ENCODE measurements at regions not wholly inside any gene's neighbourhood (a gene's known extent, or its start where the extent isn't known, plus 50 kb on each side); places are given as distances from the start of the nearest gene placed in this dataset.

DNA sequence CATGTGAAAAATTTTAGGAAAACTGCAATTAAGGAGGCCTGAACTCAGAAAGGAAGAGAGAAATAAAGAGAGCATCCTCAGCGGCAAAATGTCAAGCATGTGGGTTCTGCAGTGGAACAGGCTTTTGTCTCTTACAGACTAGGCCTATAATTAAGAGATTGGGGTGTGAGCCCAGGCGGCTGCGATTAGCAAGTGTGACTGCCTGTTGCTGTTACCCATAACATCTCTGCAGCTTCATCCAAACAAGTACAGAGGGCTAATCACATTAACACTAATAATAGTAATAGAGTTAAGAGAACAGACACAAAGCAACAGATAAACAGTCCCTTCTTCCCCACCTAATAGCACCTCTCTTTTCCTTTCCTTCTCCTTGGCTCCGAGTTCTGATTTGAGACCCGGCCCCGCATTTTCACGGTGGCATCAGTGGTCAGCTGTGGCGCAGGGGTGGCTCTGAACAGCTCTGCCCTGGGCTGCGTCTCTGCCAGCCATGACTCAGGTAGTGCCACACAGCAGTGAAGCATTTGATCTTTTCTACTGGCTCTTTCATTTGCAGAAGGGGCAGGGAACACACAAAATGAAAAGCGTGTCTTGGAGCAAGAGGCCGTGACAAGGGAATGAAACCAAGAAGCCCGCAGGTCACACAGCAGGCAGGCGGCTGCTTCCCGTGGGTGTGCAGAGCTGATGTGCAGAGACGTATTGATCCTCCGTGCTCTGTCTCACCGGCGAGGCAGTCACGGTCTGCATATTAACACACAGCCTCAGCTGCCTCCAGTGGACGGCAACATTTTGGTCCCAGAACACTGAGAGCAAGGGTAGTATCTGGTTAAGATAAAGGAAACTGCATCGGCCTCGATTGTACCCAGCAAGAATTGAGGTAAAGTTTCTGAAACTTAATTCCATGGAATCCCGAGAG lies 103.1 kb downstream of the KLF6 start:
- Histone ChIP-seq H3K9ac (ENCODE audit: low read depth, low read length) (no peak overlapping the region), H3K9me3 (ENCODE audit: control insufficient read depth, insufficient read depth, low read length) (no peaks in the 10 kb centered on the region), H3K4me1 (ENCODE audit: insufficient read depth, low read length) (no peaks in the 10 kb centered on the region), H3K36me3 (ENCODE audit: insufficient read depth, low read length) (no peaks in the 10 kb centered on the region)

DNA sequence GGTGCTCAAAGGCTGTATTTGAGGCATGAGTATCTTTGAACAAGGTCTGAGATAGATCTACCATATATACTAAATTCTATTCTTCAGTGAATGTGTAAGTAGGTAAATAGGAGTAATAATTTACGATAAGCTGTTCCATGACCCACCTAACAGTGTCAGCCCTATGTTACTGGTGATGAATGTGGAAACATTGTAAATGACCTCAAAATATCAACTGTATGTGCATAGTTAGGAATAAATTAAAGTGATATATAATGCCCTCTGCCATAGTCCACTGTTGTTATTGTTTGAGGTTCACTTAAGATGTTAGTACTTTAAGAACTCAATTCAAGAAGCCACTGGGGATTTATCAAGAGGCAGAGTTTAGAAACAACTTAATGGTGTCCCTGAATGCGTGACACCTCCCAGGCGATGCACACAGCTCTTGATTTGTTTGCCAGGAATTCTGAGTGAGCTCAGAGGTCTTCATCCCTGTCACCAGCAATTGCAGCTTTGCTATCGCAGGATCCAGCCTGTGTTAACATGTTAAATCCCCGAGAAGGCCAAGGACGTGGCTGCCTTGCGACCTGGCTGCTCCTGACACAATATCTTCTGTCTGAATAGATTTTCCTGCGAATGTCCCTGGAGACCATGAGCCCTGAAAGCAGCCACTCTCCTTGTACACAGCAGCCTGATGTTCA lies 104.9 kb downstream of the KLF6 start:
- no peaks in the 10 kb centered on the region for H3K4me1 ChIP-seq (ENCODE audit: insufficient read depth, low read length)
- H3K9ac ChIP-seq (ENCODE audit: low read depth, low read length), result no peak overlapping the region
- H3K36me3 ChIP-seq (ENCODE audit: insufficient read depth, low read length), result no peaks in the 10 kb centered on the region
- no peaks in the 10 kb centered on the region for H3K9me3 ChIP-seq (ENCODE audit: control insufficient read depth, insufficient read depth, low read length)

DNA sequence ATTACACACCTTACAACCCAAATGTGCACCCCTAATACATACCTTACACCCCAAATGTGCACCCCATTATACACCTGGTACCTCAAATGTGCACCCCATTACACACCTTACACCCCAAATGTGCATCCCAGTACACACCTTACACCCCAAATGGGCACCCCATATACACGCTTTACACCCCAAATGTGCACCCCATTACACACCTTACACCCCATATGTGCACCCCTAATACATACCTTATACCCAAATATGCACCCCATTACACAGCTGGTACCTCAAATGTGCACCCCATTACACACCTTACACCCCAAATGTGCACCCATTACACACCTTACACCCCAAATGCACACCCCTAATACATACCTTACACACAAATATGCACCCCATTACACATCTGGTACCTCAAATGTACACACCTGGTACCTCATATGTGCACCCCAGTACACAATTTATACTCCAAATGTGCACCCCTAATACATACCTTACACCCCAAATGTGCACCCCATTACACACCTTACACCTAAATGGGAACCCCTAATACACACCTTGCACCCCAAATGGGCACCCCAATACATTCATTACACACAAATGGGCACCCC lies 106.3 kb downstream of the KLF6 start:
- Histone ChIP-seq H3K9me3 (ENCODE audit: control insufficient read depth, insufficient read depth, low read length) (no peaks in the 10 kb centered on the region), H3K4me1 (ENCODE audit: insufficient read depth, low read length) (no peaks in the 10 kb centered on the region), H3K9ac (ENCODE audit: low read depth, low read length) (no peak overlapping the region)

DNA sequence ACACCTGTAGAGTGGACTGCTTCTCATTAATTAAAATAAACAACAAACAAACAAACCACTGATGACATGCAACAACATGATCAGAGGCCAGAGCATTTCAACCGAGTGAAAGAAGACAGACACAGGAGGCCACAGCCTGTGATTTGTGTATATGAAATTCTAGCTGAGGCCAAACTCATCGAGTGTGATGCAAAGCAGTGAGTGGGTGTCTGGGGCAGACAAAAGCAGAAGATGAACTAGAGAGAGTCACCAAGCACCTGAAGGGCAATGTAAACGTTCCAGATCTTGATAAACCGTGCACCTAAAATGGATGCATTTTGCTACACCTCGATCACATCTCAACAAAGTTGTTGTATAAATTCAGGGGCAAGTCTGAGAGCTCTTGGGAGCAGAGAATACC lies 108.4 kb downstream of the KLF6 start:
- H3K36me3 ChIP-seq (ENCODE audit: insufficient read depth, low read length), result no peaks in the 10 kb centered on the region
- H3K4me1 ChIP-seq (ENCODE audit: insufficient read depth, low read length), result no peaks in the 10 kb centered on the region
- no peak overlapping the region for H3K9ac ChIP-seq (ENCODE audit: low read depth, low read length)
- H3K9me3 ChIP-seq (ENCODE audit: control insufficient read depth, insufficient read depth, low read length), result no peaks in the 10 kb centered on the region

More for the DNA sequence above, 106.3 kb downstream of the KLF6 start:
- no peaks in the 10 kb centered on the region for H3K36me3 ChIP-seq (ENCODE audit: insufficient read depth, low read length)

DNA sequence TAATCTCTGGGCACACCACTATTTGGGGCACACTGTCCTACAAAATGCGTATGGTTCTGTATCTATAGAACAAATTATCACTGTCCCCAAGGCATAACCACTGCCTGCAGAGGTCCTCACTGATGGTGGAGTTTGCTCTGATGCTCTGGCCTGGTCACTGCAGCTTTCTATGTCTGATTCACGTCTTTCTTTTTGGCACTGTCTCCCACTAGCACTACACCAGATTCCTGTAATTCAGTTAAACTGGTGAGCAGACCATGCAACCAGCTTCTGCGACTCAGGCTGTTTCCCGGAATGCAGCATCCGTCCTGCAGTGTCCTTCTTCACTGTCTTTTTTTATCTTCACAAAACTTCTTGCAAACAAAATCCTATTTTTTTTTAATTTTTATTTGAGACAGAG lies 112.8 kb downstream of the KLF6 start:
- no peaks in the 10 kb centered on the region for H3K9me3 ChIP-seq (ENCODE audit: control insufficient read depth, insufficient read depth, low read length)
- H3K36me3 ChIP-seq (ENCODE audit: insufficient read depth, low read length), result no peaks in the 10 kb centered on the region
- H3K9ac ChIP-seq (ENCODE audit: low read depth, low read length), result no peak overlapping the region
- no peaks in the 10 kb centered on the region for H3K4me1 ChIP-seq (ENCODE audit: insufficient read depth, low read length)

DNA sequence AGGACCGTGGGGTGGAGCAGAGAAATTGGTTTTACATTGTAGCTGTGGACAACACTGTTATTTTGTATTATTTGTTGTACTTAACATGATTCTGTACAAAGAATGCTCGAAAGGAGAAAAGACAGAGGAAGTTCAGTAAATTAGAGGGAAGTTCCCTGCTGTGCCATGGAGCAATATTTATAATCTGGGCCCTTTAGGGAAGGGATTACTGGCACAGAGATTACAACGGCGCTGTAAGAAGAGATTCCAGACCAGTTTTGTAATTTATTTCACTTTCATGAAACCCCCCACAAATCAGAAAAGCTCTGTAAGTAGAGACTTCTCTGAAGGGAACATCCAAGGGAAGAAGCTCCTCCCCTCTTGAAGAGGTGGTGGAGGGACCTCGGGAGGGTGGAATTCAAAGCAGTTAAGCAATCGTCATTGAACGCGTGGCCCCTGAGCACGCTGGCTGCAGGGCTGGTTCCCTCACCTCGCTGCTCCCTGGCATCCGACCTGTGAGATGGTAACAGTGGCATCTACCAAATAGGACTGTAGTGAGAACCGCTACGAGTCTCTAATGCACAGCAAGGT lies 113.5 kb downstream of the KLF6 start:
- H3K9me3 ChIP-seq (ENCODE audit: control insufficient read depth, insufficient read depth, low read length), result no peaks in the 10 kb centered on the region
- no peaks in the 10 kb centered on the region for H3K36me3 ChIP-seq (ENCODE audit: insufficient read depth, low read length)
- no peak overlapping the region for H3K9ac ChIP-seq (ENCODE audit: low read depth, low read length)
- no peaks in the 10 kb centered on the region for H3K4me1 ChIP-seq (ENCODE audit: insufficient read depth, low read length)

DNA sequence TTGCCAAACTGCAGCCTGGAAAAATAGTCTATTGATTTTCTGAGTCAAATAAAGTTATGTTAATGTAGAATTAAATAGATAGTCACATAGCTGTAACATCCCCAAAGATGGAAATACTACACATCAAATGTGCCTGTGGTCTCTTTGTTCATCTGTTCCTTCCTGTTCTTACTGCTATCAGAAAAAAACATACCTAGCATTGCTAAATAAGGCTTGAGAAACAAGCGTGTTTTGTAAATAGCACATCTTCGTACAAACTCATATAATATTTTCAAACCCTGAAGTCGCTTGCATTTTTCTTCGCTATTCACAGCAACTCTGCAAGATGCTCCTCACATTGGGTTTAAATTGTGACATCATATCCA lies 116.1 kb downstream of the KLF6 start:
- Histone ChIP-seq H3K4me1 (ENCODE audit: insufficient read depth, low read length) (no peaks in the 10 kb centered on the region), H3K9me3 (ENCODE audit: control insufficient read depth, insufficient read depth, low read length) (no peaks in the 10 kb centered on the region), H3K36me3 (ENCODE audit: insufficient read depth, low read length) (no peaks in the 10 kb centered on the region), H3K9ac (ENCODE audit: low read depth, low read length) (no peak overlapping the region)

DNA sequence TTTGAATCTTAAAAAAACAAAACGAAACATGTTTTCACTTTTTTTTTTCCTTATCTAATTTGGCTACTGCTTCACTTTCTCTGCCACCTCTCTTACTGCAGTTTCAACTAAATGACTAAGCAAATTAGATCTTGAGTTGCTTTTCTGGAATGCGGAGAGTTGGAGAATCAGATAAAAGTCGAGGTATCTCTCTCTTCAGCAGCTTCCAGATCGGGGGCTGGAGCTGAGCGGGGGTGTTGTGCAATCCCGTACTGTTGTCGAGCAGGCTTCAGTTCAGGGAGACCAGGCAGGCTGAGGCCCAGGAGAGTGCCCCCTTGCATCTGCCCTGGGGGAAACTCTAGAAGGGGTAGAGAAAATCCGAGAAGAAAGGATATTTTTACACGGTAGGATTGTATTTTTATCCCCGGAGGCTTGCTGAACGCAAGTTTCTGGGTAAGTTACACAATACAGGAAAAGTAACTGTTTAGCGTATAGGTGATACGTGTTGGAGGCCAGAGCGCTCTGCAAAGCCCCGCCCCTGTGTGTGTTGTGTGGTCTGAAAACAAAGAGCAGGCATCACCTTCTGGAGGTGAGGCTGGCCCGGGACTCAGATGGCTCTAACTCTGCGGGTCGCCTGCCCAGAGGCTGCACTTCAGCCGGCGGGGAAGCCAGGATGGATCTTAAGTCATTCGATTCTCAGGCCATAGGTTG lies 116.6 kb downstream of the KLF6 start:
- H3K9ac ChIP-seq (ENCODE audit: low read depth, low read length), result peak overlapping the region; percentile 34; the same call in 1 of the 2 replicates
- H3K9me3 ChIP-seq (ENCODE audit: control insufficient read depth, insufficient read depth, low read length), result no peaks in the 10 kb centered on the region
- no peaks in the 10 kb centered on the region for H3K4me1 ChIP-seq (ENCODE audit: insufficient read depth, low read length)
- no peaks in the 10 kb centered on the region for H3K36me3 ChIP-seq (ENCODE audit: insufficient read depth, low read length)

DNA sequence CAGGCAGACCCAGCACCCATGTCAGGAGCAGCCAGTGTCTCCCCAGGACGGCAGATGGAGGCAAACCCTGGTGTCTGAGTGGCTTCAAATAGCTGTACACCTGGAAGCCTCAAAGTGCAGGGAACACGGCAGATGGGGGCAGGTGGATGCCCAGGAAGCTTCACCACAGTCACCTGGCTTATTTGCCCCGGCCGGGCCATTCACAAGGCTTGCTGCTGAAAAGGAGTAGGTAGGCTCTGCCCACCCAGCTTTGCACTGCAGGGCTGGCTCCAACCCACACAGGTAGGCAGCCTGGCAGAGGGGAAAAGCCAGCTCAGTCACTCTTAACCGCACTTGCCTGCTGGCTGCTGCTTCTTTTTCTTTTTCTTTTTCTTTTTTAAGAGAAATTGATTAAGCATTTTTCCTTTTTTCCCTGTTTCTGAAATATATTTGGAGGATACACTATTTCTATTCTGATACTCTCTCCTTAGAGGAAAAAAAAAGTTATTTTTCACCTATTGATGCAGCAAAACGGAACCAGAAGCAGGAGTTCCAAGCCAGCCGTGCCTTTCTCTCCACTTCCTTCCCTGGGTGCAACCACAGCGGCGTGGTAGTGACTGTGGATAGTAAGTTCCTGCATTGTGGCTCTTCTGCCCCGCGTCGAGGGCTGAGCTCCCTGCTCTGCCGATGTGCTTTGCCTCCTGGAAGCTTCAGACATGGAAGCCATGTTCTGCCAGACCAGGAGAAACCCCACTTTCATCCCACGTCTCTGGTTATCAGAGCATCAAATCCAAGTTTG lies 118.3 kb downstream of the KLF6 start:
- no peaks in the 10 kb centered on the region; the same call in 1 of the 2 replicates for H3K9me3 ChIP-seq (ENCODE audit: control insufficient read depth, insufficient read depth, low read length)
- no peak overlapping the region for H3K9ac ChIP-seq (ENCODE audit: low read depth, low read length)
- H3K36me3 ChIP-seq (ENCODE audit: insufficient read depth, low read length), result no peaks in the 10 kb centered on the region
- H3K4me1 ChIP-seq (ENCODE audit: insufficient read depth, low read length), result no peaks in the 10 kb centered on the region

DNA sequence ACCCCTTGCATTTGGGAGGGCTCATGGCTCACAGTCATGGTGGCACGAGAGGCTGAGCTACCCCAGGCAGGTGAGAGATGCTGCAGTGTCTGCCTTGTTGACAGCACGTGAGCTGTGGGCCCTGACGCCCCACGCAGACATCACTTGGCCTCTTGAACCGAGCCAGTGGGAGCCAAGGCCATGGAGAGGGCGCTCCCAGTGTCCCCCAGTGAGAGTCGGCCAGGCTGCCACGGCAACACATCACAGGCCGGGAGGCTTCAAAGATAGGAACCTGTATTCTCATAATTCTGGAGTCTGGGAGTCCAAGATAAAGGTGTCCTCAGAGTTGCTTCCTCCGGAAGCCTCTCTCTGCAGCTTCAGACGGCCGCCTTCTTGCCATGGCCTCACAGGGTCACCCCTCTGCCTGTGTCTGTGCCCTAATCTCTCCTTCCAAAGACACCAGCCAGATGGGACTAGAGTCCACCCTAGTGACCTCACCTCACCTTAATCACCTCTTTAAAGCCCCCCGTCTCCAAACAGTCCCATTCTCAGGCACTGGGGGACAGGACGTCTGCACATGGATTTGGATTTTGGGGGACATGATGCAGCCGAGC lies 119.6 kb downstream of the KLF6 start:
- Histone ChIP-seq H3K9ac (ENCODE audit: low read depth, low read length) (no peak overlapping the region), H3K36me3 (ENCODE audit: insufficient read depth, low read length) (no peaks in the 10 kb centered on the region), H3K9me3 (ENCODE audit: control insufficient read depth, insufficient read depth, low read length) (peaks cover 5% of the 10 kb centered on the region; the same call in 1 of the 2 replicates), H3K4me1 (ENCODE audit: insufficient read depth, low read length) (no peaks in the 10 kb centered on the region)

DNA sequence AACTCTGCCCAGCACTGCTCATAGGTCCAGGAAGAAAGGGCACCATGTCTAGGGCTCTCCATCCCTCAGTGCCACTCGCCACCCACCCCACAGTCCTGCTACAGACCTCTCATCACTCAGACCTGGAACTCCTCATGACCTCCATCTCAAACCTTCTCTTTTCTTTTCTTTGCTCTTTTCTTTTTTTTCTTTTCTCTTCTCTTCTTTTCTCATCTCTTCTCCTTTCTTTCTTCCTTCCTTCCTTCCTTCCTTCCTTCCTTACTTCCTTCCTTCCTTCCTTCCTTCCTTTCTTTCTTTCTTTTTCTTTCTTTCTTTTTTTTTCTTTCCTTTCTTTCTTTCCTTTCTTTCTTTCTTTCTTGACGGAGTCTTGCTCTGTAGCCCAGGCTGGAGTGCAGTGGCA lies 122.2 kb downstream of the KLF6 start:
- no peaks in the 10 kb centered on the region for H3K36me3 ChIP-seq (ENCODE audit: insufficient read depth, low read length)
- no peak overlapping the region for H3K9ac ChIP-seq (ENCODE audit: low read depth, low read length)
- peaks cover 5% of the 10 kb centered on the region; the same call in 1 of the 2 replicates for H3K9me3 ChIP-seq (ENCODE audit: control insufficient read depth, insufficient read depth, low read length)

DNA sequence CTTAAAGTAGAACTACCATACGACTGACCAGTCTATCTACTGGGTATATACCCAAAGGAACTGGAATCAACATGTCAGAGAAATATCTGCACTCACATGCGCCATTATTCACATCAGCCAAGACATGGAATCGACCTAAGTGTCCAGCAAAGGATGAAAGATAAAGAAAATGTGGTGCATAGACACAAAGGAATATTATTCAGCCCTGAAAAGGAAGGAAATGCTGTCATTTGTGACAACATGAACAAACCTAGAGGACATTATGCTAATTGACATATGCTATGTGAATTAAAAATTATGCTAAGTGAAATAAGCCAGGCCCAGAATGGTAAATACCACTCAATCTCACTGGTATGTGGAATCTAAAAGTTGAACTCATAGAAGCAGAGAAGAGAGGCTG lies 123.7 kb downstream of the KLF6 start:
- Histone ChIP-seq H3K4me1 (ENCODE audit: insufficient read depth, low read length) (peaks cover 8% of the 10 kb centered on the region), H3K9ac (ENCODE audit: low read depth, low read length) (no peak overlapping the region), H3K9me3 (ENCODE audit: control insufficient read depth, insufficient read depth, low read length) (peaks cover 5% of the 10 kb centered on the region; the same call in 1 of the 2 replicates), H3K36me3 (ENCODE audit: insufficient read depth, low read length) (no peaks in the 10 kb centered on the region)

More for the DNA sequence above, 122.2 kb downstream of the KLF6 start:
- peaks cover 8% of the 10 kb centered on the region for H3K4me1 ChIP-seq (ENCODE audit: insufficient read depth, low read length)

DNA sequence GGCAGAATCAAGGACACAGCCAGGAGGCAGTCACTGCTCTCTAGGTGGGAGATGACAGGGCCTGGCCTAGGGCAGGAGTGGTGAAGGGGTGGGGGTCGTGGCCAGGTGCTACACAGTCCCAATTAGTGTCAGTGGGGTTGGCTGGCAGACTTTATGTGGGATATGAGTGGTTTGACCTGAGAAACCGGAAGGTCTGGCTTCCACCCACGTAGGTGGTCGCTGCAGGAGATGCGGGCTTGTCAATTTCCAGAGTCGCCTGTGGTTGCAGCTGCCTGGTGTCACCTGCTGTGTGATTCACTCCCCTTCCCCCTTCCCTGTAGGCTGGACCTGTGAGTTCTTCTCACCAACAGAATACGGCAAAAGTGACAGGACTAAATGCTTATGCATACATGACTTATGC lies 124.3 kb downstream of the KLF6 start:
- H3K4me1 ChIP-seq (ENCODE audit: insufficient read depth, low read length), result peaks cover 8% of the 10 kb centered on the region
- H3K36me3 ChIP-seq (ENCODE audit: insufficient read depth, low read length), result no peaks in the 10 kb centered on the region

More for the DNA sequence above, 124.3 kb downstream of the KLF6 start:
- H3K9me3 ChIP-seq (ENCODE audit: control insufficient read depth, insufficient read depth, low read length), result peaks cover 5% of the 10 kb centered on the region; the same call in 1 of the 2 replicates
- no peak overlapping the region for H3K9ac ChIP-seq (ENCODE audit: low read depth, low read length)
